HK-2 (cell line): ENCODE measurements at regions not wholly inside any gene's neighbourhood (a gene's known extent, or its start where the extent isn't known, plus 50 kb on each side); places are given as distances from the start of the nearest gene placed in this dataset.
"Not testable (repeated sequence)": the region's sequence is repeated elsewhere in the genome, so short reads cannot be mapped to it uniquely, and the experiment has no call there.

Experiments used
- DNase-seq: peaks from one replicate; pipeline ENCODE4 v3.0.0-alpha.2; 2018; ENCODE audit not compliant: unreplicated experiment

DNA sequence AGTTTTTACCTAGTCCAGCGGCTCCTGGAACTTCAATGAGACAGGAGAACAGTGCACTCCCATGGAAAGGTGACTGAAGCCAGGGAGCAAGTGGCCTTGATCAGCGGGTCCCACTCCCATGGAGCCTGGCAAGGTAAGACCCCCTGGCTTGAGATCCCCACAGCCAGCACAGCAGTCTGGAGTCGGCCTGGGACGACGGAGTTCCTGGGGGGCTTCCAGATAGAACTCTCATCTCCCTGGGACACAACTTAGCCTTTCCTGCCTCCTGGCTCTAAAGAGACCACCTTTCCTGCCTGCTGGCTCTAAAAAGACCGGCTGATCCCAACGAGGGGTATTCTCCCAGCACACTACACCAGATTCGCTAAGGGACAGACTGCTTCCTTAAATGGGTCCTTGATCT lies 1279.0 kb upstream of the GOT2 start:
- DNase-seq = no peak

- DNase-seq = no peak
These were observed 1267.4 kb upstream of the GOT2 start for GRCh38 chr16:60001523-60001922.

- no peak for DNase-seq
These were observed 1263.6 kb upstream of the GOT2 start for GRCh38 chr16:59997706-59998105.

DNA sequence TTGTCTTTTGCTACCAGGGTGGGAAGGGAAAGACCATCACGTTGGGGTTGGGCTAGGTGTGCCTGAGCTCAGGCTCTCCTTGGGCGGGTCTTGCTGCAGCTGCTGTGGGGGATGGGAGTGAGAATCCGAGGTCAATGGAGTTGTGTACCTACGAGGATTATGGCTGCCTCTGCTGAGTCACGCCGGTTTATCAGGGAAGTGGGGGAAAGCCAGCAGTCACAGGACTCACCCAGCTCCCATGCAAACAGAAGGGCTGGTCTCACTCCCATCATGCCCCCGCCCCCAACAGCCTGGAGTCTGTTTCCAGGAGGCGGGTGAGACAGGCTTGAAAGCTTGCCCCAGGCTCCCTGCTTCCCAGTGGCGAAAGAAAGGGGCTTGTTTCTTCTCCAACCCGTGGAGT lies 1259.0 kb upstream of the GOT2 start:
- DNase-seq = no peak

GRCh38 chr16:59991171-59991570 lies 1257.1 kb upstream of the GOT2 start:
- DNase-seq = no peak

GRCh38 chr16:59988591-59988990 lies 1254.5 kb upstream of the GOT2 start:
- no peak for DNase-seq

DNA sequence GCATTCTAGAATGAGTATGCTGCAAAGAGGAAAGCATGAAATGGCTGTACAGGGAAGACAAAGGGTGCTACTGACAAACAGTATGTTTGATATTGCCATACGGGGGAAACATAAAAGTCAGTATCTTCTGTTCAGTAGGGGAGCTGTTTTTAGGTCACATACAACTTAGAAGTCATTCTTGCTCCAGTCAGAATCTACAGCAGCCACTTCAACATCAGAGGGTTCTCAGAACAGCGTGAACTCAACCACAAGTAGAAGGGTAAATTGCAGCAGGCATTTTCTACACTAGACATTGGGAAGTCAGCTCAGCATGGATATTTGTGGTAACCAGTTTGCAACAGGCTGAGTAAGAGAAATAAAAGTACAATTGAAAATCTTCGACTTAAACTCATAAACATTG lies 1241.8 kb upstream of the GOT2 start:
- no peak for DNase-seq

GRCh38 chr16:59973966-59974365 lies 1239.8 kb upstream of the GOT2 start:
- DNase-seq = no peak

DNA sequence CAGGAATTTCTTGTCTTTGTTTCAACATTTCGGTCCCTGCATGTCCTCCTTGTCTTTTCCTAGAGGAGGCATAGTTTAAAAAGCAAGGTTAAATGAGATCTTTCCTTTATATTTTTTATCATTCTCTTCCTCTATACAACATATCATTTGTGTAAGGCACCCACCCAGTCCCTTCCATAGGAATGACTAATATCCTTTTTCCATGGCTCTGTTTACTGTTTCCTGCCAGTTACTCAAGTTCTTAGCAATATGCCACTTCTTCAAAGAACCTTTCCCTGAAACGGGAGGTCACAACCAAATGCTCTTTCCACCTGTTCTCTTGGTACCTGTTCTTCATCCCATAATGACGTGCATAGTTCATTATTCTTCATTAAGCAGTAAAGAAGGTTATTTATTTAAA lies 1237.1 kb upstream of the GOT2 start:
- no peak for DNase-seq

DNA sequence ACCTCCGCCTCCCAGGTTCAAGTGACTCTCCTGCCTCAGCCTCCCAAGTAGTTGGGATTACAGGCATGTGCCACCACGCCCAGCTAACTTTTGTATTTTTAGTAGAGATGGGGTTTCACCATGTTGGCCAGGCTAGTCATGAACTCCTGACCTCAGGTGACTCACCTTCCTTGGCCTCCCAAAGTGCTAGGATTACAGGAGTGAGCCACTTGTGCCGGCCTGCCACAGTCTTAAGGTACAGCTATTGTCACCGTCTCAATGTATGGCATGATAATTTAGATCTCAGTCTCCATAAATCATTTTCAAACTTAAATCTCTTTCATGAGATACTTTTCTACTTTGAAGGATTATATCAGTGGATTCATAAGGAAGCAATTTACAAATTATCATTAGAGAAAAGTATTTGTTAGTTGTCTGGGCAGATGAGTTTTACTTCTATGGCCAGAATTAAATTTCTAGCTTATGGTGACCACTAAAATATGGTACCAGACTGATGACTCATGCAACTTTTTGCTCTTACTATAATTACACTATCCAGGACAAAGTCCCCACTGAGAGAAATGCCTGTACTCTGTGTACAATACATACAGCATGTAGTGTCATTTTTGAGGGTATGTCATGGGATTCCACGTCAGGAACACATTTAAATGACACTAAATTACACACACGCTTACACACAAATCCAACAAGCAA lies 1230.3 kb upstream of the GOT2 start:
- no peak for DNase-seq

DNA sequence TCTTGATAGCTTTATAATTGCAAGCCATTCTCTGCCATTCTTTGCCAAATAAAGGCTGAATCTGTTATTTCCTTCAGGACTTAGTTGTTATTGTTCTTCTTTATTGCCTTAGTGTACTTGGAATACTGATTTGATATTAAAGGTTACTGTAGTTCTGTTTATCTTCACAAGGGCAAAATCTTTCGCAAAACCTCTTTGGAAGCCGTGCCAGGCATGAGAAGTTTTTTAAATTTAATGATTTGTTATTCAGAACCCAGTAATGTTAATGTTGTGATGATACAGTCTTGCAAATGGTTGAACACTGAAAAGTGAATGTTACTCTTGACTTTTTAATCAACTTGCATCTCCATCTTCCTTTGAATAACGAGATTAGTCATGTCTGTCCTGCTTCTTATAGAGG lies 1225.2 kb upstream of the GOT2 start:
- no peak for DNase-seq

GRCh38 chr16:59950431-59950830 lies 1216.3 kb upstream of the GOT2 start:
- DNase-seq = no peak

GRCh38 chr16:59944041-59944440 lies 1209.9 kb upstream of the GOT2 start:
- not testable (repeated sequence) for DNase-seq

DNA sequence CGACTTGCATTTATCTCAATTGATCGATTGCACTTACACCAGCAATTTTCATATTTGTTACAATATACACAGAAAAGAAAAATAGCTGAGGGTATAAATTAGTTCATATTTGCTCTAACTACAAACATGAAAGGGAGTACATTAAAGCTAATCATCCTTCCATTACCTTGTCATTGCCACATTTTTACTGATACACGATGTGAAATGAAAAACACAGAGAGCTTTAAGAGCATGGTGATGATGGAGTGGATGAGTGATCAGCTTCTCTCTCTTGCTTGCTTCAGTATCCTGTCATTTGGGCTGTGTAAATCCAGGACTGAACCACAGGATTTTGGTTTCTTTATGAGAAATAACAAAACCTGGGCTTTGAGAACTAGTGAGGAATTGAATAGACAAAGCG lies 1207.5 kb upstream of the GOT2 start:
- no peak for DNase-seq

GRCh38 chr16:59920054-59920453 lies 1185.9 kb upstream of the GOT2 start:
- DNase-seq = no peak

DNA sequence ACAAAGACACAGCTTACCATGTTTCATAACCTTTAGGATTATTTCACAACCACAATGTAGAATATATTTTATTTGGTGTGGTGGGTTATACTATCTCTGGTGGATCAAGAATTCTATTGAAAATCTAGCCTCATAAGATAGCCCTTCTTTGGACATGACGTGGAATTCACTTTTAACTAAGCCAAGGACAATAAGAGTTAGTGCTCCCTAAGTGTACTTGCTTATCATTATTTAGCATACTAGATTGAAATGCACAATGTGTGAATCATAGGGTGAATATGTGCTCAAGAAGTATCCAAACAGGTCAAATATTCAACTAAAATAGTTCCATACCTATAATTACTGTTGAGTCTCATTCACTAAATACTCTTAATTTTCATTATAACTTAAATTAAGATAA lies 1179.5 kb upstream of the GOT2 start:
- no peak for DNase-seq

GRCh38 chr16:59909262-59909661 lies 1175.1 kb upstream of the GOT2 start:
- no peak for DNase-seq

DNA sequence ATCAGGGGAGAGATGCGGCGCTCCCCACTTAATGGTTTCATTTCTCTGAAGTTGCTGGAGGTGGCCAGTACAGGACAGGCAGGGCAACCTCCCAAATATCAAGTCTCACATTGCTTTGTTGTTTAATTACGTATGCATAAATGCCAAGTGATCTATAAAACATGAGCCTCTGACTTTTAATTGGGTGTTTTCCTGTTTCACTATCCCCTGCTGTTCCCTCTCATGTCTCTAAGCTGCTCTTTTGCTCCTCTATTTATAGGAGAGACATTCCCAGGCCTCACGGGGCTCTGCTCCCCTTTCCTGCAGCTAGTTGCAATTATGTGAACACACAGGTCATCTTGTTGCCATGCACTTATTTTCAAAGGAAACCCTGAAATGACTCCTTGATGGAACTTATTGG lies 1173.5 kb upstream of the GOT2 start:
- no peak for DNase-seq

GRCh38 chr16:59905606-59906005 lies 1171.5 kb upstream of the GOT2 start:
- no peak for DNase-seq

DNA sequence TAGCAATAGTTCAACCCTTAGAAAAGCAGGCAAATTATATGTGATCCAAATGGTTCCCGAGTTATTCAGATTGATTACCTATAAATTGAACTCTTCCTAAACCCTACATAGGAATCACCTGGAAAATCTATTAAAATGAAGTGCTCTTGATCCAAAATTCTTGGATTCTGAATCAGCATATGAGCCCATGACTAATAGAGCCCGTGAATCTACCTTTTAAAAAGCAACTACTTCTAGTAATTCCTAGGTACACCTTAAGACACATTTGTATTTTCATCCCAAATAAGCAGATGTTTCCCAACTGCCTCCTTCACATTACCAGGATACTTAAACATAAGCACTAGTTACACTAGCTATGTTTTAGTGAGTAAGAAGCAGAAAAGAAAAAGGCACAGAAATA lies 1171.0 kb upstream of the GOT2 start:
- no peak for DNase-seq

- no peak for DNase-seq
These were observed 1165.8 kb upstream of the GOT2 start for GRCh38 chr16:59899940-59900339.

DNA sequence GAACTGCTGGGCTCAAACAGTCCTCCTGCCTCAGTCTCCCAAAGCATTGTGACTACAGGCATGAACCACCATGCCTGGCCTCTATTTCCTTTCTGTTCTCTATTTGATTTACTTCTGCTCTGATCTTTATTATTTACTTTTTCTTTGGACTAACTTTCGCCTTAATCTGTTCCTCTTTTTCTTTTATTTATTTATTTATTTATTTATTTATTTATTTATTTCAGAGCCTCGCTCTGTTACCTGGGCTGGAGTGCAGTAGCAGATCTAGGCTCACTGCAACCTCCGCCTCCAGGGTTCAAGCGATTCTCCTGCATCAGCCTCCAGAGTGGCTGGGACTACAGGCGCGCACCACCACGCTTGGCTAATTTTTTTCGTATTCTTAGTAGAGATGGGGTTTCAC lies 1158.3 kb upstream of the GOT2 start:
- no peak for DNase-seq

DNA sequence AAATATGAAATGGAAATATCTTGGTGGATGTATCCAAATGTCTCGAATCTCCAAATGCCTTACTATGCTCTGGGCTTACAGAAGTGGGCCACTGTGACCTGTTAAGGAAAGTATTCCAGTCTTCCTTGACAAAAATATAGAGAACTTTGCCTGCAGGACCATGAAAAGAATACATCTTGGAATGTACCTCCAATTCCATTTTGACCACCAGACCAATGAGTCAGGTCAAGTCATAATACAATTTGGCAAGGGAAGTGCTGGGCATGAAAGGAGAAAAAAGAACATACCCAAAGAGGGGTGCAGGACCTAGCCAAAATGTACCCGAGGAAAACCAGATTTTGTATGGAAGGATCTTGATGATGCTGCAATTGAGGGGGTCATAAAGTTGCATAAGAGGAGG lies 1153.7 kb upstream of the GOT2 start:
- no peak for DNase-seq

- no peak for DNase-seq
These were observed 1151.9 kb upstream of the GOT2 start for GRCh38 chr16:59886021-59886420.
